ENCODE measurements at regions not wholly inside any gene's neighbourhood (a gene's known extent, or its start where the extent isn't known, plus 50 kb on each side); places are given as distances from the start of the nearest gene placed in this dataset.

GRCh38 chr22:46056546-46057245 lies 79.7 kb upstream of the WNT7B start:
- no peak for DNase-seq (ENCODE audit: insufficient read length, low spot score)
- FAIRE-seq, result no peak
- TF ChIP-seq CTCF (IDR thresholded peaks at IDR 0.05; ENCODE audit: insufficient read depth, missing control alignments), result no peak

- DNase-seq (ENCODE audit: insufficient read length, low spot score) (no peak), FAIRE-seq (no peak)
- no peak for TF ChIP-seq CTCF (IDR thresholded peaks at IDR 0.05; ENCODE audit: insufficient read depth, missing control alignments)
Measured at GRCh38 chr22:46057246-46058090, 80.5 kb upstream of the WNT7B start.

- FAIRE-seq (no peak), DNase-seq (ENCODE audit: insufficient read length, low spot score) (no peak)
- TF ChIP-seq CTCF (IDR thresholded peaks at IDR 0.05; ENCODE audit: insufficient read depth, missing control alignments), result no peak
Measured at GRCh38 chr22:46058091-46058420, 81.1 kb upstream of the WNT7B start.

GRCh38 chr22:46058591-46059519 lies 81.9 kb upstream of the WNT7B start:
- DNase-seq (ENCODE audit: insufficient read length, low spot score) (no peak), FAIRE-seq (no peak)
- TF ChIP-seq CTCF (IDR thresholded peaks at IDR 0.05; ENCODE audit: insufficient read depth, missing control alignments), result no peak

- TF ChIP-seq CTCF (IDR thresholded peaks at IDR 0.05; ENCODE audit: insufficient read depth, missing control alignments), result no peak
- no peak for FAIRE-seq
Measured at GRCh38 chr22:46060292-46061123, 83.5 kb upstream of the WNT7B start.

GRCh38 chr22:46061124-46061500 lies 84.2 kb upstream of the WNT7B start:
- DNase-seq (ENCODE audit: insufficient read length, low spot score) (no peak), FAIRE-seq (no peak)
- TF ChIP-seq CTCF (IDR thresholded peaks at IDR 0.05; ENCODE audit: insufficient read depth, missing control alignments), result no peak

More at GRCh38 chr22:46060292-46061123, 83.5 kb upstream of the WNT7B start:
- DNase-seq (ENCODE audit: insufficient read length, low spot score), result no peak

Measured in D721Med (cell line).